SK-N-SH treated with all-trans-retinoic acid at 6 μM for 48 hours (cell line): ENCODE measurements at regions not wholly inside any gene's neighbourhood (a gene's known extent, or its start where the extent isn't known, plus 50 kb on each side); places are given as distances from the start of the nearest gene placed in this dataset.

ENCODE experiments used
- ARNTL ChIP-seq: fragments of 450-650 bp; formaldehyde crosslinking; IDR thresholded peaks from 2 replicates; pipeline ENCODE4 v1.5.0; 2020; ENCODE audit warnings: low read depth, mild to moderate bottlenecking, moderate library complexity, borderline replicate concordance
- BACH2 ChIP-seq: fragments of 250-450 bp; sonication (Bioruptor Pico); IDR thresholded peaks from 2 replicates; pipeline ENCODE4 v1.9.0; 2021; ENCODE audit warnings: mild to moderate bottlenecking, borderline replicate concordance
- CSRNP3 ChIP-seq: fragments of 250-450 bp; sonication (Bioruptor Pico); IDR thresholded peaks from 2 replicates; pipeline ENCODE4 v1.5.1; 2021; ENCODE audit warnings: mild to moderate bottlenecking, moderate library complexity
- ESRRG ChIP-seq: fragments of 250-450 bp; sonication (Bioruptor Pico); IDR thresholded peaks from 2 replicates; pipeline ENCODE4 v1.6.1; 2021; ENCODE audit warnings: mild to moderate bottlenecking
- ISL1 ChIP-seq: fragments of 250-450 bp; sonication (Bioruptor Pico); IDR thresholded peaks from 2 replicates; pipeline ENCODE4 v2.1.2; 2022; ENCODE audit warnings: mild to moderate bottlenecking, moderate library complexity
- PATZ1 ChIP-seq: fragments of 250-450 bp; sonication (Bioruptor Pico); IDR thresholded peaks from 2 replicates; pipeline ENCODE4 v1.8.0; 2020; ENCODE audit warnings: mild to moderate bottlenecking, moderate library complexity, borderline replicate concordance
- RARB ChIP-seq: fragments of 250-450 bp; sonication (Bioruptor Pico); IDR thresholded peaks from 2 replicates; pipeline ENCODE4 v1.8.0; 2021; ENCODE audit warnings: mild to moderate bottlenecking, moderate library complexity
- SNAI2 ChIP-seq: fragments of 250-450 bp; sonication (Bioruptor Pico); IDR thresholded peaks from 2 replicates; pipeline ENCODE4 v1.5.0; 2020; ENCODE audit warnings: mild to moderate bottlenecking, moderate library complexity
- TSHZ2 ChIP-seq: fragments of 250-450 bp; sonication (Bioruptor Pico); IDR thresholded peaks from 2 replicates; pipeline ENCODE4 v1.5.0; 2020; ENCODE audit warnings: mild to moderate bottlenecking, moderate library complexity
- ZC3H10 ChIP-seq: fragments of 250-450 bp; sonication (Bioruptor Pico); IDR thresholded peaks from 2 replicates; pipeline ENCODE4 v1.5.1; 2021; ENCODE audit warnings: mild to moderate bottlenecking, moderate library complexity
- ZFP3 ChIP-seq: fragments of 250-450 bp; sonication (Bioruptor Pico); IDR thresholded peaks from 2 replicates; pipeline ENCODE4 v1.5.0; 2020; ENCODE audit warnings: mild to moderate bottlenecking, moderate library complexity
- ZFP30 ChIP-seq: fragments of 450-650 bp; formaldehyde crosslinking; IDR thresholded peaks from 2 replicates; pipeline ENCODE4 v1.5.0; 2022; ENCODE audit warnings: mild to moderate bottlenecking, moderate library complexity
- ZNF565 ChIP-seq: fragments of 450-650 bp; formaldehyde crosslinking; conservative IDR thresholded peaks from 2 replicates; pipeline ENCODE4 v1.5.0; 2020; ENCODE audit warnings: low read depth, mild to moderate bottlenecking, moderate library complexity
- ZNF8 ChIP-seq: fragments of 450-650 bp; formaldehyde crosslinking; IDR thresholded peaks from 2 replicates; pipeline ENCODE4 v1.5.0; 2020; ENCODE audit warnings: mild to moderate bottlenecking, moderate library complexity

- TF ChIP-seq TSHZ2 (CRISPR knock-in tag) (no peak), BACH2 (no peak), ZC3H10 (CRISPR knock-in tag) (no peak), CSRNP3 (no peak), ZNF8 (no peak), PATZ1 (no peak), ZNF565 (no peak), SNAI2 (CRISPR knock-in tag) (no peak), ESRRG (CRISPR knock-in tag) (no peak), ZFP30 (CRISPR knock-in tag) (no peak), ZFP3 (CRISPR knock-in tag) (no peak), ARNTL (no peak), ISL1 (CRISPR knock-in tag) (no peak), RARB (no peak)
Measured at GRCh38 chr2:195308163-195308562, 348.9 kb upstream of the SLC39A10 start.
